Fibroblast of upper back skin (primary cell): ENCODE measurements at regions not wholly inside any gene's neighbourhood (a gene's known extent, or its start where the extent isn't known, plus 50 kb on each side); places are given as distances from the start of the nearest gene placed in this dataset.

Experiments
- DNase-seq: peaks from one replicate; pipeline ENCODE4 v3.0.0-alpha.2; 2013

GRCh38 chr17:79520167-79521165 lies 90.4 kb downstream of the RBFOX3 start:
- no peak for DNase-seq

GRCh38 chr17:79519601-79520000 lies 91.2 kb downstream of the RBFOX3 start:
- no peak for DNase-seq

GRCh38 chr17:79518585-79519523 lies 92.0 kb downstream of the RBFOX3 start:
- no peak for DNase-seq

GRCh38 chr17:79517827-79518584 lies 92.8 kb downstream of the RBFOX3 start:
- DNase-seq, result no peak

- no peak for DNase-seq
These were observed 94.9 kb downstream of the RBFOX3 start for GRCh38 chr17:79515646-79516571.

- no peak for DNase-seq
These were observed 95.7 kb downstream of the RBFOX3 start for GRCh38 chr17:79515110-79515509.

GRCh38 chr17:79513820-79514535 lies 96.9 kb downstream of the RBFOX3 start:
- DNase-seq, result no peak

- DNase-seq, result no peak
These were observed 97.6 kb downstream of the RBFOX3 start for GRCh38 chr17:79513206-79513605.

- DNase-seq, result no peak
These were observed 99.4 kb downstream of the RBFOX3 start for GRCh38 chr17:79511471-79511870.

GRCh38 chr17:79510071-79510470 lies 100.8 kb downstream of the RBFOX3 start:
- DNase-seq, result no peak

- no peak for DNase-seq
These were observed 101.4 kb downstream of the RBFOX3 start for GRCh38 chr17:79509490-79509889.

- no peak for DNase-seq
These were observed 101.8 kb downstream of the RBFOX3 start for GRCh38 chr17:79509008-79509407.

GRCh38 chr17:79508291-79508716 lies 102.5 kb downstream of the RBFOX3 start:
- DNase-seq, result no peak

GRCh38 chr17:79506955-79507354 lies 103.9 kb downstream of the RBFOX3 start:
- no peak for DNase-seq

- no peak for DNase-seq
These were observed 104.5 kb downstream of the RBFOX3 start for GRCh38 chr17:79506150-79506870.

- no peak for DNase-seq
These were observed 105.7 kb downstream of the RBFOX3 start for GRCh38 chr17:79505199-79505598.

GRCh38 chr17:79504181-79504605 lies 106.7 kb downstream of the RBFOX3 start:
- DNase-seq, result no peak

- DNase-seq, result no peak
These were observed 107.6 kb downstream of the RBFOX3 start for GRCh38 chr17:79503126-79503839.

- DNase-seq, result no peak
These were observed 108.9 kb downstream of the RBFOX3 start for GRCh38 chr17:79501910-79502309.
